GM21381 (cell line): ENCODE measurements at regions not wholly inside any gene's neighbourhood (a gene's known extent, or its start where the extent isn't known, plus 50 kb on each side); places are given as distances from the start of the nearest gene placed in this dataset.

Source experiments
- ATAC-seq: cut with Tn5 transposase; IDR thresholded peaks from one replicate; pipeline ENCODE4 v1.9.1; 2021; ENCODE audit warnings: mild to moderate bottlenecking, moderate library complexity; ENCODE audit not compliant: unreplicated experiment

DNA sequence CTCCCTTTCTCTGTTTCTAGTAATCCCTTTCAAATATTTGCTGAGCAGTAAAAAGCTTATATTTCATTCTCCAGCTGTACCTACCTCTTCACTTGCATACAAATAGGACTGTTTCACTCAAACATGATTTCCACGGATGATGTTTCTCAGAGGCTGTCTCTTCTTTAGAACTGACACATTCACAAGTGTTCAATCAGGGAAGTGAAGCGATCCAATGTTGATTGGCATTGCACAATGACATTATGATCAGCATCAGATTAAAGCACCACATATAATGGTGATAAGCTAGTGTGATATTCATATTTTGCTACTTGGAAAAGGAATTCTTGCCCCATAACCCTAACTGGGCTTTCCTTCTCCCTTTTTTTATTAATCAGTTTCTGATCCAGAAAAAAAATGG, 681.8 kb downstream of the TBC1D32 start:
- ATAC-seq = no peak

- no peak for ATAC-seq
These were observed 685.6 kb downstream of the TBC1D32 start for GRCh38 chr6:120648713-120649112.

DNA sequence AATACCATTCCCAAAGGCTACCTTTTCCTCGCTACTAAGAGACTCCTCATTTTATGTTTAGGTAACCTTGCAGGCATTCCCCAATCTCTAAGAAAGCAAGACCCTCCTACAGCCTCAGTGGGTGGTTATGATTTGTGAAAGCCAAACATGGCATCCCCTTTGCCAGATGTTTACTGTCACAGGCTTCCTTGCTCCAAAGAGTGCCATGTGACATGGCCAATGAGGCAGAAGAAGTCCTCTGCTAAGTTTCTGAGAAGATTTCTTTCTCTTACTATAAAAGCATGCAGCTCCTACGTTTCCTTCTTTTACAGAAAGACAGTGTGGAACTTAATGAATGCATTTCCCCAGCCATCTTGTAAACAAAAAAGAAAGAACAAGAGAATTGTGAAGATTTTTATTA, 688.2 kb downstream of the TBC1D32 start:
- ATAC-seq = no peak

- no peak for ATAC-seq
These were observed 701.3 kb downstream of the TBC1D32 start for GRCh38 chr6:120632975-120633374.

GRCh38 chr6:120627612-120628011, 706.7 kb downstream of the TBC1D32 start:
- no peak for ATAC-seq

GRCh38 chr6:120622127-120622631, 712.1 kb downstream of the TBC1D32 start:
- no peak for ATAC-seq

- ATAC-seq = no peak
These were observed 713.4 kb downstream of the TBC1D32 start for GRCh38 chr6:120620900-120621299.

GRCh38 chr6:120615238-120615637, 719.0 kb downstream of the TBC1D32 start:
- no peak for ATAC-seq

DNA sequence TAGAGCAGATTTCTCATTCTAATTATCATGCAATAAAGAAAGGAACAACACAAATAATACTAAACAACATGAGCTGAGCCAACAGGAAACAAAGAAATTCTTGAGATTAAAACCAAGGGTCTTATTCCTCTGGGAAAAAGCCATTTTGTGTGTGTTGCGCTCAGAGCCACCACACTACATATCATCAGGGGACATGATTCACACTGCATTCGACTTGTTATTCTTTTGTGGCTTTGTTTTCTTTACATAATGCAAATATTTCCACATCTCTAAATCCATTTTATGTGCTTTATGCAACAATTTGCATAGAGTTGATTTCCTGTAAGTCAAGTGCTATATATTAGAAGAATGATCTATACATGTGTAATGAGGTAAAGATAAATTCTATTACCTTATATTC, 719.6 kb downstream of the TBC1D32 start:
- ATAC-seq = no peak

DNA sequence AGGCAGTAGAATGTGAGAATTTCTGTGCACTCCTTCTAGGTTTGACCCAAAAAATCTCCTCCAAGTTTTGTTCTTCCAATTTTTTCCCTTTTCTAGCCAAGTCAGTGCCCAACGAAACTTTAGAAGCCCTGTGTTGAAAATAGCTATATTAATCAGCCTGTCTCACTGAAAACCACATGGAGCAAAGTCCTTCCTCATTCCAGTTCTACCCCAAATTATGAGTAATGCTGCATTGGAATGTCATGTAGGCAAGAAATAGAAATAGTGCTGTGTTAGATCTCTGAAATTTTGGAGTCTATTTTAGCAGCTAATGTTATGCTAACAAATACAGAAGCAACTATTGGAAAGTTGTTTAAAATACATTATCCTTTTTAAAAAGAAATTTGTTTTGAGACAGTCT, 725.5 kb downstream of the TBC1D32 start:
- no peak for ATAC-seq

DNA sequence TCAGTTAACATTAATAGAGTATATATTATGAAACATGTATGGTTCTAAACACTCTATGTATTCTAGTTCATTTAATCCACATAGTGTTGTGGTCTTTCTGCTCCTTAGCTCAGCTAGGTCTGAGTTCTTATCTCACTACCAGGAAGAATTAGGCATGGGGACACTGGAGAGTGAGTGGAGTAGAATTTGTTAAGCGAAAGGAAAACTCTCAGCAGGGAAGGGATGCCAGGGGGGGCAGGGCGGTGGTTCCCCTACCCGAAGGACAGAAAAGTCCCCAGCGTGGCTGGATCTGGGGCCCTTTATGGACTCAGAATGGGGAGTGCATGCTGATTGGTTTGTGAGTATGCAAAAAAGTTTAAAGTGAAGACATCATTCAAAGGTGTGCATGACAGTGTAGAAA, 727.5 kb downstream of the TBC1D32 start:
- no peak for ATAC-seq

GRCh38 chr6:120604510-120604909, 729.8 kb downstream of the TBC1D32 start:
- no peak for ATAC-seq

DNA sequence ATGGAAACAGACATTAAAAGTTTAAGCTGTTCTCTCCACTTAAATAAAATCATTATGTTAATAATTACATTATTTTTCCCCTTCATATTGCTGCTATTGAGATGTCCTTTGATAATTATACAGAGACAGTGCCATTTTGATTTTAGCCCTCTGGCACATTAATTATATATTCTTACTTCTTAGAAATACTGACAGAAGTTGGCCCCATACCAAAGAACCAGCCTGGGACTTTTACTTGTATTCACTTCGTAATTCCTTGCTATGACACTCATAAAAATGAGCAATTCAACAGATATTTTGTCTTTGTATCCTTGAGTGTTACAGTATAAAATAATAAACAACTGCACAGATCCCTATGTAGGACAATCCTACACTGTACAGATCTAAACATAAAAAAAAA, 743.7 kb downstream of the TBC1D32 start:
- ATAC-seq = no peak

DNA sequence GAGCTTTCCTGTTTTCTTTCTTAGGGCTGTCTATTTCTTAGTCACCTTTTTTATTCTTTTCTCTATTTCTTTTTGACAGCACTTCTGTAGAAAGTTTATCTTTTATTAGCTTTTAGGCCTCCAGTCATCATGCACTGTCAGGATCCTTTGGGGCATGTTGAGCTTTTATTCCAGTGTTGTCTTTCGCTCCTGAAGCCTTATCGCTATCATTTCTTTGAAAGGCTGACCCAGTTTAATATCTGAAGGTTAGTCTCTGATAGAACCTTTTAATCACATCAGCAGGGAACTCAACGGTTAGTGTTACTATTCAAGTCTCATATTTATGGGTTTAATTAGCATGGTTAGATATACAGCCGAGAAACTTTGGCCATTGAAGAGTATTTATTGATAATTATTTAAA, 745.9 kb downstream of the TBC1D32 start:
- ATAC-seq = no peak

DNA sequence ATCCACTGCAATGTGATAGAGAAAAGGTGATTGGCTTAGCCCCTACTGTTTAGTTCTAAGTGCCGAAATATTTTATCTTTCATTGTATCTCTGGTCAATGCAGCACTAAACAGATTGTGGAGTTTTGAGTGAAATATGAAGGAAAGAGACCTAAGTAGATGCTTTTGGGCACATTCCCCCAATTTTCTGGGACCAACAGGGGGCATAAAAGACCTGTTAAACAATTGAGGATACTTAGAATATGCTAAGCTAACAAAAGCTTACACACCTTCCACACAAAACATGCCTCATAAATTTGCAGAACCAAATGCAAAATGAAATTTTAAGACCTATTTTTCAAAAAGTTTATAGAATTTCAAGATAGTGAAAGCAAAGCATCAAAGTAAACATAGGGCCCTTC, 746.9 kb downstream of the TBC1D32 start:
- ATAC-seq = no peak

GRCh38 chr6:120584111-120584760, 750.0 kb downstream of the TBC1D32 start:
- ATAC-seq = no peak

- no peak for ATAC-seq
These were observed 758.2 kb downstream of the TBC1D32 start for GRCh38 chr6:120576061-120576460.

DNA sequence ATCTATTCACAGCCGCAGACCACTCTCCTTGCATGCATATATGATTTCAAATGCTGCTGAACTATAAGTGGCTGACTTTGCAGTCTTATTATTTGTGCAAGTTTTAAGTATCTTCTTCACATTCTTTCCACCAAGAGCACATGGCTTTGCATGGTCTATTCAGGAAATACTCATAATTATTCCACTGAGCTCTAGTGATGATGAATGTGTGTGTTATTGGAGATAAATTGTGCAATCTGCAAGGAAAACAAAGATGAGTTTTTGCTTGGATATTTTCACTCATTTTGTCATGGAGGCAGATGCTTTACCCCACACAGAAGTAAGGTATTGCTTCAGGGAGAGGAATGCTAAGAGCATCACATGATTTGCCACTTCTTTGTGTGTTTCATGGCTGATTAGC, 764.6 kb downstream of the TBC1D32 start:
- ATAC-seq = no peak

- ATAC-seq = no peak
These were observed 769.5 kb downstream of the TBC1D32 start for GRCh38 chr6:120564779-120565178.

GRCh38 chr6:120558294-120558693, 776.0 kb downstream of the TBC1D32 start:
- no peak for ATAC-seq

GRCh38 chr6:120557554-120557953, 776.7 kb downstream of the TBC1D32 start:
- no peak for ATAC-seq

DNA sequence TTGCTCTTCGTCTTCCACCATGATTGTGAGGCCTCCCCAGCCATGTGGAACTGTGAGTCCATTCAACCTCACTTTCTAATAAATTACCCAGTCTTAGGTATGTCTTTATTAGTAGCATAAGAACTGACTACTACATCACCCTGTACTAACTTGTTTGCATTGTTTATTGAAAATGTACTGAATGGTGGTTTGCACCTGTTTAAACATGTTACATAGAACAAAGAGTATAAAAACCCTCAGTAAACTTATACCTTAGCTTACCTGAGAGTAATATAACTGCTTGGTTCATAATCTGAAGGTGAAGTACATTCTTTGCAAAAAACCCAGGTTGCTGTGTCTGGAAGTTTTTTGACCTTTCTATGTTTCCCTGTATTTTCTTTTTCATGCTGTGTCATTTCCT, 777.8 kb downstream of the TBC1D32 start:
- ATAC-seq = no peak

GRCh38 chr6:120553353-120553752, 780.9 kb downstream of the TBC1D32 start:
- ATAC-seq = no peak
